Fibroblast of upper back skin (primary cell): ENCODE measurements at regions not wholly inside any gene's neighbourhood (a gene's known extent, or its start where the extent isn't known, plus 50 kb on each side); places are given as distances from the start of the nearest gene placed in this dataset.

Experiments
- DNase-seq: peaks from one replicate; pipeline ENCODE4 v3.0.0-alpha.2; 2013

DNA sequence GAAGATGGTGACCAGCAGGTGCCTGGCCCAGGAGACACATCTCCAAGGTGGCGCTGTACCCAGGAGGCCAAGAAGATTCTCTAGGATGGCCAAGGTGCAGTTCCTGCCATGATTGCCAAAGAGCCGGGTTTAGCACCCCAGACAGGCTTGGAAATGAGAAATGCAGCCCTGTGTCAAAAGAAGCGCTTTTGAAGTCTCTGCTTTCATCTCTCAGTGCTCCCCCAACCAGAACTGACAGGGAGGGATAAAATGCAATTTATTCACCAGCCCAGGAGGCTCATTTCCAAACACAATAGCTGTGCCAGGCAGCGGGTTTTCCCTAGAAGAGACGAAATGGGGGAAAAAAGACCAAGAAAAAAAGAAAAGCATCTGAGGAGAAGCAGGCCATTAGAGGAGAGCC is 195.9 kb upstream of the NCAM1 start:
- DNase-seq, result no peak

DNA sequence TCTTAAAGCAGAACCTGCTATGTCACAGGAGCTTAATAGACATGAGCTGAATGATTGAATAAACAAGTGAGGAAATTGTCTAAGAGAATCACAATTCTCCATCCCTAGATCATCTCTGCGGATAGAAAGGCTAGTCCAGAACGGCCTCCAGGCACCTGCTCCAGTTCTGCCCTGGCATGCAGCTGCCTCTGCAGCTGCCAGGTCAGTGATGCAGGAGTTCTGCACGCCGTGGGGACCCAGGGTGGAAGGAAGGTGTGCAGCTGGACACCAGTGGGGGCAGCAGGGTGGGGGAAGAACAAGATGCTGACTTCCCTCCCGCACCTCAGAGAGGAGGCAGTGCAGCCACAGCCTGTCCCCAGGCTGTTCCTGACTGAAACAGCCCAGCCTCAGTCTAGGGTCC is 192.1 kb upstream of the NCAM1 start:
- no peak for DNase-seq

DNA sequence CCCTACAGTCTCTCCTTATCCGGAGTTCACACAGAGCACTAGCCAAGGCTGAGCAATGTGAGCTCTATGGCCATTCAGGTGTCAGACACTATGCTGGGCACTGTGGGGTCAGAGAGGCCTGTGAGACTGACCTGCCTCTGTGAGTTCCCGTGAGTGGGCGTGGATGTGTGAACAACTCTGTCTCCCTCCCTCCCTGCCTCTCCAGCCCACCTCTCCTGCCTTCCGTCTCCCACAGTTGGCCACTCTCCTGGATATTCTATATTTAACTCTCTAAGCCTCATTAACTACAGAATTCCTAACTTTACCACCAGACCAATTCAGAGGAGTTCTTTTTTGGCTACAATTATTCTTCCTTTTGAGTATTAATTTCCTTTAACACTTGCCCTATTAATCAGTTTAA is 191.6 kb upstream of the NCAM1 start:
- DNase-seq, result no peak

DNA sequence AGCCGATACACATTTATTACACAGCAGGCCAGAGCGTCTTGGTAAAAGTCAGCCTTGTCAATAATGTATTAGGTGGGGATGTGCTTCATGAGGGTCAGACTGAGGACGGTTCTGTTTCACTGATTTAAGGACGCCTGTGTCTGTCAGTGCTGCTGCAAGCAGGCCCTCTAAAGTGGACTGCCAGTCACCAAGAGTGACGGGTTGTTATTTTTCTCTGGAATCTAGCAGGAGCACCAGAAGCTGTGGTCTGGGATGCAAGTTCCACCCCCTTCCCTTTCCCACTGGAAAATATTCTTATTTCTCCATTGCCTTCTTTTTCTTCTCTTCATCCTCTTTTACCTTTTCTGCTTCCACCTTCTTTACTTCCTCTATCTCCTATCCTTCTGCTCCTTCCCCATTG is 191.2 kb upstream of the NCAM1 start:
- no peak for DNase-seq

DNA sequence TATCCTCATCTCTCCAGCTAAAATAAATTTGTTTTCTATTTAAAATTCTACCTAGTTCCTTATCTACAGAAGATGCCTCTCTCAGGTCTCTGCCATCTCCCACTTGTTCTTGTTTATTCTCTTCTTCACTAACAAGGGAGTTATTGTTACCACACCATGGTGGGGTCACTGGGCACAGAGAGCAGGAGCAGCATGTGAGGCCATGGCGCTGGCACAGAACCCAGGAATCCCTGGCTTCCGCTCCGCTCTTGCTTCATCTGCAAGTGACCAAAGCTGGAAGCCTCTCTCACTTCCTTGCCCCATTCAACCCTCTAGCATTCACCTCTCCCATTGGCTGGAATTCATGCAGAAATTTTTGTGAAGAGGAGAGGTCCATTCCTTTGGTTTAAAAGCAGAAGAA is 190.7 kb upstream of the NCAM1 start:
- no peak for DNase-seq

DNA sequence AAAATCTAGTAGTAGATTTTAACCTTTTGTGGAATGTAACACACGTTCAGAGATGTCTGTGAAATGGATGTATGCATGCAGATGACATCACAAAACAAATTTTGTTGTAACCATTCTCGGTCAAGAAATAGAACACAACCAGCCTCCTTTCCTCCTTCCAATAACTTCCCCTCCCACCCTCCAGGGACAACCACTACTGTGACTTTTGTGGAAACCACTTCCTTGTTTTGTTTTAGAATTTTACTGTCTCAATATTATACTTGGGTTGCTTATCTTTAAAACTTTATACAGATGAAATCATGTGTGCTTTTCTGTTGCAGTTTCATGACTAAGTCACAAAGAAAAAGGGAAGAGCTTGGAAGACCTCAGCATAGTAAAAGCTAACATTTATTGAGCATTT is 189.4 kb upstream of the NCAM1 start:
- no peak for DNase-seq

DNA sequence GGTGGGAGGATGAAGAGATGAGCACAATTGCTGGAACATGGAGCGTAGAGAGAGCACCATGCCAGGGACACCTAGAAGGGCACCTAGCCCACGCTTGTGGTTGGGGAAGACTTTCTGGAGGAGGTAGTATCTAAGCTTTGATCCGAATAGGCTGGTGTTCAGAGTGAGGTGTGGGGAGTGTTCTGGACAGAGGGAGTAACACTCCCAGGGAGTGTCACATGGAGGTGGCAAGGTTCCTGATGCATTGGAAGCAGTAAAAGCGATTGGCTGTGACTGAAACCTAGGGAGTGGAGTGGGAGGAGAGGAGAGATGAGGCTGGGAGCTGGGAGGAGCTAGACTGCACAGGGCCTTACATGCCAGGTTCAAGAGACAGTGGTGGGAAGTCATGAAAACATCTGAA is 188.0 kb upstream of the NCAM1 start:
- no peak for DNase-seq

DNA sequence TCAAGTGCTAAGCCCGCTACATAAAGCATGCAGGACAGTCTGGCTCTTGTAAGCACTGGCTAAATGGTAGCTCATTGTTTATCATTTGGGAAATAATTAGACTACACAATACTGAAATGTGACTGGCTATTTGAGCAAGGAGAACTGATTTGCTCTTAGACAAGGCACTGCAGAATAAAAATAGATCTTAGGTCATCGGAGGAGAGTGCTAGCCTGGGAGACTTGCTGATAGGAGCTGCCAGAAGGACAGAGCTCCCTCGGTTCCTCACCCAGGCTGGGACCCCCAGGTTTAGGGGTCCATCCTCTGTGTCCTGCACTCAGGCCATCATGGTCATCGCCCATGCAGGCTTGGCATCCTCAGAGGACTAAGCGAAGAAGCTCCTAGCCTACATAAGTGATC is 184.4 kb upstream of the NCAM1 start:
- DNase-seq, result no peak

DNA sequence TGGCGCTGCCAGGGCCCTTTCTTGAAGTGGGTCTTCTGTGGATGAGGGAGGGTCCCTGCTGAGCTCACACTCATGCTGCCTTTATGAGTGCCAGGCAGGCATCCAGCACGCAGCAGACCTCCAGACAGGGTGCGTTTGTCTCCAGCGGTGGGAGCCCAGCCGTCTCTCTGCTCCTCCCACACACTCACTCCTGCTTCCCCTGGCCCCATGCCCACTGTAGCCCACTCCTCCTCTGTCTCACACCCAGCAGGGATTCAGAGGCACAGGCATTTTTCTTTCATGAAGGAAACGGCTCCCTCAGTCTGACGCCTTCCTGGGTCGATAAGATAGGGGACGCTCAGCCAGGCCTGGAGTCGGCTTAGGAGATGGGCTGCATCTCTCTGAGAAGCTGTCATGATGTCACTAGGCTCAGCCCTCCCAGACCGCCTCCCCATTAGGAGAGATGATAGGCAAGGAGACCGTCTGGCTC is 183.9 kb upstream of the NCAM1 start:
- no peak for DNase-seq

DNA sequence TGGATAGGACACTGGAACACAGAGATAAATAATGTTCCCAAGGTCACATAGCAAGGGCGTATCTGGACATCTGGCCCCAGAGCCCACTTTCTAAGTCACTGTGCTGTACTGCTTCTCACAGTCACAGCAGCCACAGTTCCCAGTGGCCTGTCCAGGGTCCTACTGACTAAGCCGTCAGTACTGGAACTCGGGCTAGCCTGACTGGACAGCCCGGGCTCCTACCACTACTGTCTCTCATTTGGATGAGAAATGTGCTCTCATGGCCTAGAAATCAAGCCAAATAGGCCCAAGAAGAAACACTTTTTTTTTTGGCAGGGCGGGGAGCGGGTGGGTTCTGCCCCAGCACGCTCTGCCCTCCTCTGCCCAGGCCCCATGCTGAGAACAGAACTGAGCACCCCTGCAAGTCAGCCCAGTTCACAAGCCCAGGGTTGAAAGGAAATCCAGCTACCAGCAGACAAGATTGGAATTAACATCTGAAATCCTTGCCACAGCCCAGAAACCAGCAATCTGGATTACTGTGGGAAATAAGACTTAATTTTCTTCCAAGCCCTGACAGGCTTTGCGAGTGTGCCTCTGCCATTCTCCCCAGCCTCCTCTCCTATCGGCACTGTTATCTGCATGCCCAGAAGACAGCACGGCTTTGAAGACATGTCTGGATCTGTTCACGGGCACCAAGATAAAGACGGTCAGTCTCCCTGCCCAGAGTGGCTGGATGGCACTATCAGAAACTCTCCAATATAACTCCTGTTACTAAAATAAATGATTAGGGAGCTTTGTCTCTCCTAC is 182.9 kb upstream of the NCAM1 start:
- DNase-seq, result no peak

DNA sequence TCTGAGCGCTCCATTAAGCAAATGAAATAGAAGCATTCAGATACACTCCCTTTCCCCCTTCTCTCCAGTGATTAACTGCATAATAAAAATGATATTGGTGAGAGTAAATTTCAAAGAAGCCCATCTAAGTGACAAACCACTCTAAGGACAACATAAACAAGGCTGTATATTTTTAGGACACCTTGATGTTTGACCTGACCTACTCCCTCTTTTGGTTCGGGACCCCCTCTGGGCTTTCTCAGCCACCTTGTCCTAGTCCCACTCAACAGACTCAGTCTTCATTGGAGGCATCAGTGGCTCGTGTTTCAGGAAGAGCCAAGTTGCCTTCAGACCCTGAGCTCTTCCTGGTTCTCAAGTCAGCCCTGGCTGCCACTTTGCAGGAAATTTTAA is 182.3 kb upstream of the NCAM1 start:
- DNase-seq, result no peak

DNA sequence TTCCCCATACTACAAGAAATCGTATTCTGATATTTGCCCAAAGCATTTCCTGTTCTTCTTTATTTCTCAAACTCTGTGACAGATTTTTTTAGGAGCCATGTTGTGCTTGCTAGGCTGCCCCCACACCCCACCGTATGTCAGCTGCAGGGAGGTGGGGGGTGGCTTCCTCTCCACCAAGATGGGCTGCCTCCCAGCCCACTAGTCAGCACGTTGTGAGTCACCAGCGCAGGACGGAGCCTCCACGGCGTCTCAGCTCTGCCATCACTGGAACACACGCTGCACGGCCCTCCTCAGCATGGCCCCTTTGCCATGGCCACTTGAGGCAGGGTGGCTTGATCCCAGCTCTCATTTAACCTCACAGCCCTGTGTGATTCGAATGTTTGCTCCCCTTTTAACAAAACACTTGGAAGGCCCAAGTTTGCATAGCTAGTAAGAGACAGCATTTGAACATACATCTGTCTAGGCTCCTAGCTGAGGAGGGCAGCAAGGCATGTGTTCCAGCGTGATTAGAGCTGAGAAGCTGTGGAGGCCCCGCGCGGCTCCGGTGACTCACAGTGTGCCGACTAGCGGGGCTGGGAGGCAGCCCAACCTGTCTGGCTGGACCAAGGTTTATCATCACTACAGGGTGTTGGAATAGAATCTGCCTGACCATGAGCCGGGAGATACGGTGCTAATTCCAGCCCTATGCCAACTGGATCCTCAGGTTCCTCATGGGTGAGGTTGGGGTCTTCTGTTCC is 180.7 kb upstream of the NCAM1 start:
- peak; percentile 87 for DNase-seq

DNA sequence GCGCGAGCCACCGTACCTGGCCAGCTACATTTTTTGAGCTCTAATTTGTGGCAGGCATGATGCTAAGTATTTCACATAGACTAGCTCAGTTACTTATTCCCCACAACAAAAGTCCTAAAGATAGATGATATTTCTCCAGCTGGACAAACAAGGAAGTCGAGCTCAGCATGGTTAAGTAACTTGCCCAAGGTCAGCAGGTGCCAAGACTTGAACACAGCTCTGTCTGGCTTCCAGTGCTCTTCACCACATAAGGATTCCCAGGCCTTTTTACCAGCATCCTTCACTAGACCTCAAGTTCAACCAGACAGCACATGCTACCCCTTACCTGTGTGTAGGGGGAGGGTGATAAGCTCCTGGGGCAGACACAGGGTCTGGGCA is 177.3 kb upstream of the NCAM1 start:
- no peak for DNase-seq

DNA sequence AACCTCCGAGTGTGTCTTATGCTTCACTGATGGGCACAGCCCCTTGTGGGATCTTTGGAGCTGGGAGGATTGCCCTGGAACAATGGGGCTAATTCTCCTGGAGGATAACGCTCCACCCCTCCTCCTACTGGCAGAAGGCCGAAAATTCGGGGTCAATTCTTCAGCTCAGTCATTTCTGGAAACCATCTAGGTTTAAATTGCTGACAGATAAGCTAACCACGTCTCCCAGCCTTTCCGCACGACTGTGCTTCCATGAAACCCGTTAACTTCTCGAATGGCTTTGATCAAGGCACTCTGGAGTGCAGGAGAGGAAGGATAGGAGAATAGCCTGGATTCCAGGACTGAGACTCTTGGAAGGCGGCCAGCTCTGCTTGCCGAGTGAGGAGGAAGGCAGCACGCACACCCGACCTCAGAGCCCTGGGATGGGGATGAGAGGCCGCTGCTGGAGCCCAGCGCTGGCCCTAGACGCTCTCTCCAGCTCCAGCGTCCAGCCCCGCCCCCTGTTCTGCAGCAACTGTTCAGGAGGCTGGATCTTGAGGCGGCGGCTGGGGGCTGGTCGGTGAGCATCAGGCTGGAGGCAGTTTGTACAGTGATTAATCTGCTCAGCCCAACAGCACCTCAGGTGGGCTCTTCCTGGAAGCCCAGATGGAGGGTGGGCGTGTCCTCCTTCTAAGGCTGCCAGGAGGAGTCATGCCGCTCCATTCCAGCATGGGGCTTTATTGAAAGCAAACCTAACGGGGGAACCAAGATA is 176.7 kb upstream of the NCAM1 start:
- DNase-seq, result peak; percentile 98

DNA sequence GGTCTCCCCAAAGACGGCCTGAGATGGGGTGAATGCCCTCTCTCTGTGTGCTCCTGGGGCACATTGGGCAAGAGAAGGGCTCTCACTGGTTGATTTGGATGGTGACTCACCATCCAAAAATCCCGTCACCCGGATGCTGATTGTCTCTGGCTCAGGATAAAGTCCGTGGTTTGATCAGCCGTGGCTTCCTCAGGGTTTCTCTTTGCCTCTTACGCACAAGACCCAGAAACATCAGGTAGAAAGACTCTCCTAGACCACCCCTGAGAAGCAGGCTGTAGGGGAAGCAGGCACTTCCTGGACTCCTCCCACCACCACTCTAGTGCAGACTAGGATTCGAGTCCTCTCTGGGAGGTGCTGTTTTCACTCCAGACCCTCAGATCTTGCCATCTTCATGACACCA is 176.1 kb upstream of the NCAM1 start:
- peak; percentile 85 for DNase-seq

DNA sequence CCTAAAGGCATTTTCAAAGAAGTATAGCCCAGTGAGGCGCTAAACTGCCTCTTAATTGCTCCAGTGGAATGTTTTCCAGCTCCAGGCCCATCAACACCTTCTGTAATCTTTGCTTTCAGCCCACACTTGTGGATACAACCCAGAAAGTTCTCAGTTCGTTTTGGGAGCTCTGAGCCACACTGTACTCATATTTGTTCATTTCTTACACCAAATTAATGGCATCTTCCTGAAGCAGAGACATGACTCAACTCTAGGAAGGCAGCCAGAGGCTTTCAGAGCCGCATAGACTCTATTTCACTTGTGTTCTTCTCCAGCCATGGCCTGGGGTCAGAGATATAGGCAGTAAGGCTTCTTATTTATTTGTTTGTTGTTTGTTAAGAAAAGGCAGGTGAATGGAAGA is 175.5 kb upstream of the NCAM1 start:
- DNase-seq, result peak; percentile 86

DNA sequence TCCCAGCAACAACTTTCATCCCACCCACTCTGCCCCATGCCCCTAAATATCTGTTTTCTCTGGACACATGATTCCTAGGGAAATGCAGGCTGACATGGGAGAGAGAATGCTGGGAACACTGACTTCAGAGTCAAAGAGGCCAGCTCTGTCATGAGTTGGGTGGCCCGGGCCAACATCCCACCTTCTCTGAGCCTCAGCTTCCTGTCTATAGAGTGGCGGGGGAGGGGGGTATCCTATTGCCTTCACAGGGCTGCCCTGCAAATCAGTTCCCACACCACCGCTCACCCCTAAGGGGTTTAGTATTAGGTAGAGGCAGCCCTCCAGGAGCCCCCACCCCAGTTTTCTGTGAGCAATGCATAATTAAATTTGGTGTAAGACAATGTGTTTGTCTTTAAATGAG is 175.0 kb upstream of the NCAM1 start:
- no peak for DNase-seq

DNA sequence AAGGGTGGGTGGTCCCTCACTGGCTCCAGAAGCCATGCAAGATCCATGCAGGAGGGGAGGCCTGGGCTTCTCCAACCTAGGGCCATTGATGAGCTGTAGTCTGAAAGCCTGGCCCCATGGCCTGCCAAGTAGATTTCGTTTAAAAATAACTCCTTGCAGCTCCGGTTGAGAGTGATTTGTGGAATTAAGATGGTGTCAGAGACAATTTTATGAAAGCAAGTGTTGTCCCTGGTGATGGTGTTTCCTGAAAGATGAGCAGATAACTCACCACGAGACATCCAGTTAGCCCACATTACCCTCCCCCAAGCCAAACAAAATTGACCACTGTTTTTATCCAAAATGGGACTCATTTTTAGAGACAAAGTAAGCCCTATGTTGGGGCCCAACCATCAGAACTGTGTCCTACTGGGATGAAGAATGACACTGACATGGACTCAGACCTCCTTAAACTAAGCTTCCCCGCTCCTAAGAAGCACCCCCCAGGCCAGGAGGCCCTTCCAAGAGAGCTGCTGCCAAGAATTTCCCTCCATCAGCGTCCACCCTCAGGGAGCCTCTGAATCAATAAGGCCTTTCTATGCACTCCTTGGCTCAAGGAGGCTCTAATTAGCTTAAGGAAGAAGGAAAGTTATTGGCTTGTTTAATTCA is 174.2 kb upstream of the NCAM1 start:
- DNase-seq, result no peak

DNA sequence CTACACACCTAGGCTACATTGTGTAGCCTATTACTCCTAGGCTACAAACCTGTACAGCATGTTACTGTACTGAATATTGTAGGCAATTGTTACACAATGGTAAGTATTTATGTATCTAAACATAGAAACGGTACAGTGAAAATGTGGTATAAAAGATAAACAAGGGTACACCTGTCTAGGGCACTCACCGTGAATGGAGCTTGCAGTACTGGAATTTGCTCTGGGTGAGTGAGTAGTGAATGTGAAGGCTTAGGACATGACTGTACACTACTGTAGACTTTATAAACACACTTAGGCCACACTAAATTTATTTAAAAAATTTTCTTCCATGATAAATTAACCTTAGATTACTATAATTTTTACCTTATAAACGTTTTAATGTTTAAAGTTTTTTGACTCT is 171.7 kb upstream of the NCAM1 start:
- no peak for DNase-seq

DNA sequence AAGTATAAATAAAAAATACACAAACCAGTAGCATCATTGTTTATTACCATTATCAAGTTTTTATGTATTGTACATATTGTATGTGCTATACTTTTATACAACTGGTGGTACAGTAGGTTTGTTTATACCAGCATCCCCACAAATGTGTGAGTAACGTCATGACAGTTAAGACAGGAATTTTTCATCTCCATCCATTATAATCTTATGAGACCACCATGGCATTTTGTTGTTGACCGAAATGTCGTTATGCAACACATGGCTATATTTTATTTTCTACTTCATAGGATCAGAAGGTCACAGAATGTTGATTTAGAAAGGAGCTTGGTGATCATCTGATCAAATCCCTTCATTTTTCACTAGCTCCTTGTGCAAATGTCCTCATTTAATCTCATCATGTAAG is 170.9 kb upstream of the NCAM1 start:
- DNase-seq, result no peak

DNA sequence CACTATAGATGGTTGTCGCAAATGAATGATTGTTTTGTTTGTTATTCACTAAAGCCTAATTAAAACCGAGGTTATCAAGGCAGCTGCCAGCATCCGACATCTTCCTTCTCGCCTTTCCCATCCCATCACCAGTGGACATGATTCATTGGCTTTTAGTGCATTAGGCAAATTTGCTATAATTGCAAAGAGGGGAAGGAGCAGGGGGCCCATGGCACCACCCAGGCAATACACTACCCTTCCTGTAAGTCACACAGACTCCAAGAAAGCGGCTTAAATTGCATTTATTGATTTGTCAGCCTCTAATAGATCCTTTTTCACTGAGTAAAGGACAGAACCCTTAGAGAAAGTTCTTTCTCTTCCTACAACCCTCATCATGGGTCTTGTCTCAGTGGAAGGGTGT is 169.2 kb upstream of the NCAM1 start:
- DNase-seq, result no peak

DNA sequence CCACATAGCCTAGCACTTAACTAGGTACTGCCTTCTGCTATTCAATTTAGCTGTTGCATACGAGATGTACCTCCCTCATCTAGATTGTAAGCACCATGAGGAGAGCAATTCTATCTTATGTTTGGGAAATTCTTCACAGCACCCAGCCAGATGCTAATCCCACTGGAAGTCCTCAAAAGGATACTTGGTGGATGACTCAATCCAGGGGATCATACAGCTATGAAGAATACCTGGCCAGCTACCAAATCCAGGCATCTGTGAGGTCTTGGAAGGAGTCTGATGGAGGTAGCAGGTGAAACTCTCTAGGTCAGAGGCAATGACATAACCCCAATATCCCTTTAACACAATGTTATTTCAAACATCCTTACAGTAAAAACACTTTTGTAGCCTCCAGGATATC is 167.8 kb upstream of the NCAM1 start:
- DNase-seq, result peak; percentile 49

DNA sequence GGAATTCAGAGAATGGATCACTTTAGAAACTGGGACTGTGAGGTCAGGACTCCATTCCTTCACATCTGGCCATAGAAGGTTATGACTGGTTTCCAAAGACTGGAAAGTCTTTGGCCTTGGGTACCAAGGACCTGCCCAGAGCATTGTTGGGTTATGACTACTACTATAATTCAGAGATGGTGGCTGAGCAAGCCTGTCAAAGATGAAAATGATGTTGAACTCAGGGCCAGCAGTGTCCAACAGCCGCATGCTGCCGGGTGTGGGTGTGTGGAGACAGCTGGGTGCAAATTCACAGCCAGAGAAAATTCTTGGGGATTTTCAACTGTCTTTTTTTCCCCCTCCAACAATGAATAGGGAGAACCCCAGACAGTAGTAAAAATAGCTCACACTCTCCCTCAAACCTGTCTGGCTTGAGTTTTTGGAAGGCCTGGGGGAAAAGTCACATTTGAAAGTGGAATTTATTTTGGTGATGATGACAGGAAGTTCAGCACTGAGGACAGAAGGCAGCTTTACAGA is 166.8 kb upstream of the NCAM1 start:
- DNase-seq, result peak; percentile 81
